AG09319 (cell line): ENCODE measurements at regions not wholly inside any gene's neighbourhood (a gene's known extent, or its start where the extent isn't known, plus 50 kb on each side); places are given as distances from the start of the nearest gene placed in this dataset.

ENCODE experiments used
- DNase-seq: peaks from one replicate; pipeline ENCODE4 v3.0.0-alpha.2; 2010; ENCODE audit warnings: low read depth; ENCODE audit errors: extremely low read depth
- CTCF ChIP-seq: IDR thresholded peaks from 2 replicates; pipeline ENCODE4 v1.5.1; 2011; ENCODE audit warnings: low read depth, mild to moderate bottlenecking, inconsistent platforms, low read length, moderate library complexity

GRCh38 chr2:877747-878146 is 72.9 kb upstream of the SNTG2 start:
- DNase-seq = no peak
- no peak for TF ChIP-seq CTCF

- TF ChIP-seq CTCF = no peak
- no peak for DNase-seq
Measured at GRCh38 chr2:875687-876615, 74.7 kb upstream of the SNTG2 start.

- DNase-seq = no peak
- no peak for TF ChIP-seq CTCF
Measured at GRCh38 chr2:873651-874580, 76.7 kb upstream of the SNTG2 start.

- no peak for TF ChIP-seq CTCF
- DNase-seq = no peak
Measured at GRCh38 chr2:873027-873426, 77.6 kb upstream of the SNTG2 start.

- no peak for TF ChIP-seq CTCF
- no peak for DNase-seq
Measured at GRCh38 chr2:871926-872680, 78.5 kb upstream of the SNTG2 start.

- TF ChIP-seq CTCF = no peak
- DNase-seq = no peak
Measured at GRCh38 chr2:871175-871727, 79.4 kb upstream of the SNTG2 start.
